ENCODE measurements at regions not wholly inside any gene's neighbourhood (a gene's known extent, or its start where the extent isn't known, plus 50 kb on each side); places are given as distances from the start of the nearest gene placed in this dataset.
A peak's percentile ranks its signal among the peaks of the same experiment; 100 is the strongest.

GRCh38 chr14:52142504-52142903 lies 73.6 kb upstream of the NID2 start (continued):
- TF ChIP-seq IRF5 (IDR thresholded peaks at IDR 0.05; ENCODE audit: borderline replicate concordance) (no peak), SMAD1 (IDR thresholded peaks at IDR 0.05; ENCODE audit: low read depth, partially characterized antibody) (no peak), EED (IDR thresholded peaks at IDR 0.05; ENCODE audit: low read depth) (no peak), E2F4 (IDR thresholded peaks at IDR 0.05; ENCODE audit: low read depth, low read length) (no peak), CBX5 (IDR thresholded peaks at IDR 0.05; ENCODE audit: low read depth) (no peak), WRNIP1 (IDR thresholded peaks at IDR 0.05; ENCODE audit: borderline replicate concordance, low read depth, low read length) (no peak), SUPT20H (IDR thresholded peaks at IDR 0.05; ENCODE audit: borderline replicate concordance, control insufficient read depth, low read depth, low read length) (no peak)

- H3K9me3 ChIP-seq (replicated peaks; ENCODE audit: control insufficient read depth, insufficient read depth, low read length): no peaks in the 10 kb centered on the region
- H3K79me2 ChIP-seq (ENCODE audit: control insufficient read depth, insufficient read depth, low read length): no peaks in the 10 kb centered on the region
- H3K4me2 ChIP-seq (ENCODE audit: control insufficient read depth, insufficient read depth): no peak overlapping the region
- no peak overlapping the region for H3K9ac ChIP-seq (ENCODE audit: control insufficient read depth, insufficient read depth, low read length)
- FAIRE-seq: no peak
- no TSS peak for BruUV-seq (replicated peaks)
- no peak overlapping the region for H3K4me3 ChIP-seq
- H2AFZ ChIP-seq (ENCODE audit: control insufficient read depth, low read depth, low read length): no peak overlapping the region
- no peak overlapping the region for H3K27ac ChIP-seq (ENCODE audit: control insufficient read depth, insufficient read depth)
- DNase-seq (ENCODE audit: low read depth, low spot score): peak; percentile 4
- CTCF ChIA-PET: interaction anchor here (0.6 to 1.5 kb wide), 4 partner anchors 88 to 137 kb away, joined by 3 to 5 read pairs (median 4); no protein-coding TSS in a partner anchor
- no peaks in the 10 kb centered on the region for H3K36me3 ChIP-seq (ENCODE audit: control insufficient read depth in 2 of 2, insufficient read depth in 2 of 2, low read length in 1 of 2)
- no peaks in the 10 kb centered on the region for H4K20me1 ChIP-seq (ENCODE audit: control insufficient read depth, insufficient read depth)
- no peaks in the 10 kb centered on the region; a peak in 1 of 4 replicates for H3K27me3 ChIP-seq (replicated peaks in 1 of 2; ENCODE audit: control insufficient read depth in 2 of 2, insufficient read depth in 2 of 2, low read length in 1 of 2)
- 17% methylated on average over 13 of the region's 13 CpGs for WGBS (ENCODE audit: insufficient coverage, insufficient replicate concordance, low lambda C conversion rate, missing lambda C conversion rate)
- RAD21 ChIA-PET (ENCODE audit: unreplicated experiment): interaction anchor here (2.9 kb wide), 1 partner anchor 136 kb away, joined by 13 read pairs; no protein-coding TSS in a partner anchor
- ATAC-seq: peak; percentile 75
- no peaks in the 10 kb centered on the region for H3K4me1 ChIP-seq (ENCODE audit: control insufficient read depth, insufficient read depth, low read length)
- in situ Hi-C loops (cut with MboI) (no loop called here), intact Hi-C loops (cut with micrococcal nuclease; ENCODE audit: unreplicated experiment) (loop anchor here (2.0 kb wide), 1 partner anchor 135 kb away; no protein-coding TSS in a partner anchor)
- POLR2A ChIA-PET: no interaction called here
- SMC1A ChIA-PET (ENCODE audit: uncharacterized antibody, unreplicated experiment): interaction anchor here (1.3 kb wide), 1 partner anchor 136 kb away, joined by 4 read pairs; no protein-coding TSS in a partner anchor
- TF ChIP-seq SMC3 (IDR thresholded peaks at IDR 0.05; ENCODE audit: borderline replicate concordance, low read length): peak; percentile 49; the same call in 1 of the 2 replicates
- TF ChIP-seq MEF2B (IDR thresholded peaks at IDR 0.05; ENCODE audit: partially characterized antibody, poor library complexity, severe bottlenecking): no peak
- TF ChIP-seq CTCF (IDR thresholded peaks at IDR 0.05 in 2 of 3, conservative IDR thresholded peaks at IDR 0.05 in 1 of 3; ENCODE audit: control insufficient read depth in 2 of 3, extremely low read depth in 1 of 3, insufficient read depth in 1 of 3, low read depth in 3 of 3, low read length in 3 of 3): peak; percentile 33 to 42 (median 39); a peak in 5 of 6 replicates
- peak; percentile 61 for TF ChIP-seq RAD21 (IDR thresholded peaks at IDR 0.05; ENCODE audit: insufficient read depth, low read depth, low read length)
Observed at GRCh38 chr14:52131640-52132320, 62.9 kb upstream of the NID2 start.
